GM06990 (cell line): ENCODE measurements at regions not wholly inside any gene's neighbourhood (a gene's known extent, or its start where the extent isn't known, plus 50 kb on each side); places are given as distances from the start of the nearest gene placed in this dataset.

ENCODE experiments used
- DNase-seq: peaks from one replicate; pipeline ENCODE4 v3.0.0-alpha.2; 2011; ENCODE audit not compliant: insufficient read length; ENCODE audit errors: extremely low read depth
- H3K27me3 ChIP-seq: replicated peaks from 2 replicates; pipeline ENCODE4 v1.6.0; 2011; ENCODE audit warnings: low read length; ENCODE audit not compliant: control insufficient read depth, insufficient read depth
- H3K36me3 ChIP-seq: 2 replicates; pipeline ENCODE4 v1.5.1; 2011; ENCODE audit warnings: low read length; ENCODE audit not compliant: control insufficient read depth, insufficient read depth
- H3K4me3 ChIP-seq: replicated peaks from 2 replicates; pipeline ENCODE4 v1.5.1; 2011; ENCODE audit warnings: low read depth, mild to moderate bottlenecking, control low read depth, low read length
- CTCF ChIP-seq: IDR thresholded peaks from 2 replicates; pipeline ENCODE4 v1.5.1; 2011; ENCODE audit warnings: low read length, control low read depth, mild to moderate bottlenecking, inconsistent platforms; ENCODE audit not compliant: insufficient read depth, poor library complexity, severe bottlenecking

GRCh38 chr9:126147936-126148870 is 178.4 kb upstream of the MVB12B start:
- TF ChIP-seq CTCF: no peak
- Histone ChIP-seq H3K27me3 (no peaks in the 10 kb centered on the region; the same call in 1 of the 2 replicates), H3K4me3 (no peak overlapping the region), H3K36me3 (no peaks in the 10 kb centered on the region)
- DNase-seq: no peak

GRCh38 chr9:126148994-126149393 is 177.6 kb upstream of the MVB12B start:
- Histone ChIP-seq H3K27me3 (no peaks in the 10 kb centered on the region; the same call in 1 of the 2 replicates), H3K4me3 (no peak overlapping the region), H3K36me3 (no peaks in the 10 kb centered on the region)
- DNase-seq: no peak
- no peak for TF ChIP-seq CTCF

- no peak overlapping the region for H3K4me3 ChIP-seq
- DNase-seq: no peak
- TF ChIP-seq CTCF: no peak
Measured at GRCh38 chr9:126149661-126150060, 177.0 kb upstream of the MVB12B start.

GRCh38 chr9:126150411-126151030 is 176.1 kb upstream of the MVB12B start:
- no peak for TF ChIP-seq CTCF
- H3K4me3 ChIP-seq: no peak overlapping the region
- H3K27me3 ChIP-seq: no peaks in the 10 kb centered on the region; the same call in 1 of the 2 replicates
- no peaks in the 10 kb centered on the region for H3K36me3 ChIP-seq
- DNase-seq: no peak

More at GRCh38 chr9:126149661-126150060, 177.0 kb upstream of the MVB12B start:
- Histone ChIP-seq H3K27me3 (no peaks in the 10 kb centered on the region; the same call in 1 of the 2 replicates), H3K36me3 (no peaks in the 10 kb centered on the region)

GRCh38 chr9:126151031-126151685 is 175.5 kb upstream of the MVB12B start:
- no peak for TF ChIP-seq CTCF
- Histone ChIP-seq H3K27me3 (no peaks in the 10 kb centered on the region; the same call in 1 of the 2 replicates), H3K4me3 (no peak overlapping the region), H3K36me3 (no peaks in the 10 kb centered on the region)
- no peak for DNase-seq
